T-helper 9 cell (primary cell): ENCODE measurements at regions not wholly inside any gene's neighbourhood (a gene's known extent, or its start where the extent isn't known, plus 50 kb on each side); places are given as distances from the start of the nearest gene placed in this dataset.

ENCODE experiments used
- DNase-seq: peaks from one replicate; pipeline ENCODE4 v3.0.0-alpha.2; 2020

GRCh38 chr1:220983877-220984635 lies 104.8 kb downstream of the HLX start:
- DNase-seq: no peak

GRCh38 chr1:220990427-220991339 lies 111.4 kb downstream of the HLX start:
- no peak for DNase-seq

- no peak for DNase-seq
These were observed 112.3 kb downstream of the HLX start for GRCh38 chr1:220991506-220991905.

- no peak for DNase-seq
These were observed 112.9 kb downstream of the HLX start for GRCh38 chr1:220991959-220992704.

- DNase-seq: no peak
These were observed 113.4 kb downstream of the HLX start for GRCh38 chr1:220992705-220993052.

- DNase-seq: no peak
These were observed 115.4 kb downstream of the HLX start for GRCh38 chr1:220994671-220995070.

GRCh38 chr1:220997791-220998190 lies 118.5 kb downstream of the HLX start:
- no peak for DNase-seq

- DNase-seq: no peak
These were observed 120.9 kb downstream of the HLX start for GRCh38 chr1:220999872-221000863.

- no peak for DNase-seq
These were observed 121.9 kb downstream of the HLX start for GRCh38 chr1:221001167-221001566.

GRCh38 chr1:221002601-221003000 lies 123.4 kb downstream of the HLX start:
- DNase-seq: no peak

GRCh38 chr1:221011145-221011544 lies 131.9 kb downstream of the HLX start:
- DNase-seq: no peak

- no peak for DNase-seq
These were observed 132.9 kb downstream of the HLX start for GRCh38 chr1:221012120-221012519.

- DNase-seq: no peak
These were observed 134.7 kb downstream of the HLX start for GRCh38 chr1:221013691-221014660.

- no peak for DNase-seq
These were observed 136.0 kb downstream of the HLX start for GRCh38 chr1:221015159-221015790.

- DNase-seq: no peak
These were observed 137.5 kb downstream of the HLX start for GRCh38 chr1:221016751-221017150.

- DNase-seq: no peak
These were observed 139.2 kb downstream of the HLX start for GRCh38 chr1:221018414-221018813.

GRCh38 chr1:221022331-221022730 lies 143.1 kb downstream of the HLX start:
- no peak for DNase-seq

- no peak for DNase-seq
These were observed 144.2 kb downstream of the HLX start for GRCh38 chr1:221023482-221023881.

GRCh38 chr1:221025501-221025900 lies 146.3 kb downstream of the HLX start:
- DNase-seq: no peak

GRCh38 chr1:221025956-221026355 lies 146.7 kb downstream of the HLX start:
- DNase-seq: no peak
